ENCODE measurements at regions not wholly inside any gene's neighbourhood (a gene's known extent, or its start where the extent isn't known, plus 50 kb on each side); places are given as distances from the start of the nearest gene placed in this dataset.

DNA sequence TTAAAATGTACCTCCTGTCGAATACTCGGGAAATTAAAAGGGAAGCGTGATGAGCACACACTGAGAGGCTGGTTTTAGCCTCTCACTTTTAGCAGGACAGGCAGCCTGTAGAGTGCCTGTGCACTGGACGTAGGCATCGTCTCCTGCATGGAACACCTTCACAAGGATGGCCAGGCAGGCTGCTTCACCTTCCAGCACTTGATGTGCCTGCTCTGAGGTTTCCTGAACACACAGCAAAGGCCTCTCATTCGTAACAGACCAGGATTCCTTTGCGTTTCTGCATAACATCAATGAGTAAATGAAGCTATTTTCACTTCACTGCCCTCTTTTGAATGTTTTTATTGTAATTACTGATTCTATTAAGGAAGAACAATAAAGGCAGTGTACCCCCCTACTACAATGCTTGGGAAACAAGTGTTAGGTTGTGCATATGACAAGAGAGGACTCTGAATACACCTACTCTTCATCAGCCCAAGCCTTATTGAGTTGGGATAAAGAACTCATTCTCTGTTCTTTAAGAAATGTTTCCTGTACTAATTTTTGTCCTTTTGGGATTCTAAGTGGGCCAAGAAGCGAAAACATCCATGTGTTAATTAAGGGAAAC is 1077.6 kb upstream of the FOXG1 start:
- TF ChIP-seq, protein P1, sequence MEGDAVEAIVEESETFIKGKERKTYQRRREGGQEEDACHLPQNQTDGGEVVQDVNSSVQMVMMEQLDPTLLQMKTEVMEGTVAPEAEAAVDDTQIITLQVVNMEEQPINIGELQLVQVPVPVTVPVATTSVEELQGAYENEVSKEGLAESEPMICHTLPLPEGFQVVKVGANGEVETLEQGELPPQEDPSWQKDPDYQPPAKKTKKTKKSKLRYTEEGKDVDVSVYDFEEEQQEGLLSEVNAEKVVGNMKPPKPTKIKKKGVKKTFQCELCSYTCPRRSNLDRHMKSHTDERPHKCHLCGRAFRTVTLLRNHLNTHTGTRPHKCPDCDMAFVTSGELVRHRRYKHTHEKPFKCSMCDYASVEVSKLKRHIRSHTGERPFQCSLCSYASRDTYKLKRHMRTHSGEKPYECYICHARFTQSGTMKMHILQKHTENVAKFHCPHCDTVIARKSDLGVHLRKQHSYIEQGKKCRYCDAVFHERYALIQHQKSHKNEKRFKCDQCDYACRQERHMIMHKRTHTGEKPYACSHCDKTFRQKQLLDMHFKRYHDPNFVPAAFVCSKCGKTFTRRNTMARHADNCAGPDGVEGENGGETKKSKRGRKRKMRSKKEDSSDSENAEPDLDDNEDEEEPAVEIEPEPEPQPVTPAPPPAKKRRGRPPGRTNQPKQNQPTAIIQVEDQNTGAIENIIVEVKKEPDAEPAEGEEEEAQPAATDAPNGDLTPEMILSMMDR (conservative IDR thresholded peaks at IDR 0.05; ENCODE audit: low read depth, low read length), result no peak
- no peak for TF ChIP-seq EZH2 (IDR thresholded peaks at IDR 0.05; ENCODE audit: borderline replicate concordance, low read depth, low read length, poor library complexity, severe bottlenecking)

All from A673 (cell line).